Bone marrow (tissue), 2 donors: ENCODE measurements at regions not wholly inside any gene's neighbourhood (a gene's known extent, or its start where the extent isn't known, plus 50 kb on each side); places are given as distances from the start of the nearest gene placed in this dataset.

Source experiments
- DNase-seq, 2 donors: peaks; one replicate each; lab custom pipeline; 2025; lab: John Stamatoyannopoulos, UW

DNA sequence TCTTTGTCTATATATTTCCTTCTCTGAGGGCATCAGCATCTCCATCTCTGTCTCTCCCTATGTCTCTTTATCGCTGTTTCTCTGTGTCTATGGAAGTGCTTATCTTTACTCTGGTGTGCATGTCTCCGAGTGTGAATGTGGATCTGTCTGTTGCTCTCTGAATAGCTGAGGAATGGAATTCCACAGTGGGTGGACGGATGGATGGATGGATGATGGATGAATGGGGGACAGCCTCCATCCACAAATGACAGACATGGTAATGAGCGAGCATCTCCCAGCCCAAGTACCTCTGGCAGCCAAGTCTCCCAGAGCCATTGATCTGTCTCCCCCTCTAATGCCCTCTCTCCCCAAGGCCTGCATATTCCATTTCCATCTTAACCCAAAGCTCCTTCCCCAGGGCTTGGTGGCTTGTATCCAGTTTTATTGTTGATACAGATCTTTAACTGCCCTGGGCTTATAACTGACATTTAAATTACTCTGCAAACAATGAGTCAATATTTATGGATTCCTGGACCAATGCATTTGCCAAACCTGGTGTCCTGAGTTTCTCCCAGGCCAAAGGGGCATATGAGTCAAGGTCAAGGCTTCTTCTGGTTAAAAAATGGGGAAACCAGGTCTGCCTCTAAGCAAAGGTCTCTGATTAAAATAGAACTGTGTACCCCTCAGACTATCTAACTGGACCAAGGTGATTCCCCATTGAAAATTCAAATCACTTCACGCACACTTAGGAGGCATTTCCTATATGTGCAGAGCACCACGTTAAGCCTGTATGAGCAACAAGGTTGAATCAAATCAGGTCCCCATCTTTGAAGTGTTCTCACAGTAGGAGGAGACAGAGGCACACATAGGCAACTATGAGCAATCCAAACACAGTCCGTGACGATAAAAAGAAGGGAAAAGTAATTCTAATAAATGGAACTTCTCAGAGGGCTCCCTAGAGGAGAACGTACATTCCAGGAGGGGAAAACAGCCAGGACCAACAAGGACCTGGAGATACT lies 109.9 kb downstream of the TLE3 start:
- no peak for DNase-seq

- DNase-seq = no peak
Observed at GRCh38 chr15:69988541-69989225, 109.0 kb downstream of the TLE3 start.

DNA sequence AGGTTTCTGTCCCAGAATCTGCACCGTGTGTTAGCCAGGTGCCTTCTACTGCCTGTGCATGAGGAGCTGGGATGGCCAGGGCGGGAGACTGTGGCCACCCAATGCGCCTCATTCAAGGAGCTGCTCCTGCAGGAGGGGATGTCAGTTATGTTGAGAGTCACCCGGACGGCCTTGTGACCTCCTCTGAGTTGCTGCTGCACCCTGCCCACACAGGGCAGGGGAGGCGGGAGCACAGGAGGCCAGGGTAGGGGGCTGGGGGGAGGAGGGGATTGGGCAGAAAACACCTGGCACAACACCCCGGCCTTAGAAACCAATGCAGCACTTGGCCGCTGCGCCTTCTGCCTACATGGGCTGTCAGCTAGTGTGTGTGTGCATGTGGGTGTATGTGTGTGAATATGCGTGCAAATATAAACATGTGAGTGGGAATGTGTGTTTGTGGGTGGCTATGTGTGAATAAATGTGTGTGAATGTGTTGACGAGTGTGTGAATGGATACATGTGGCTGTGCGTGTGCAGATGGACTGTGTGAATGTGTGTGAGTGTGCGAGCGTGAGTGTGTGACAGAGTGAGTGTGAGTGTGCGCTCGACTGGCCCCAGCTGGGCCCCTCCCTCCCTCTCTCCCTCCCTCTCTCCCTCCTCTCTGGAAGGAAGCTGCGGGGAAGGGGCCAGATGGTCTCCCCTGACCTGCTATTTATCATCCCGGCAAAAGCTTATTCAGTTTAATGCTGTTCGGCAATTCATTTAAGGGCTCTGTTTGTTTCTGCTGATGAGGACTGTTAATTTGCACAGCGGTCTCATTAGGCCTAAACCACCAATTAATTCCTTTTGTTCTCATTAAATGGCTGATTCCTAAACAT lies 106.9 kb downstream of the TLE3 start:
- no peak for DNase-seq

GRCh38 chr15:69991551-69991980 lies 106.2 kb downstream of the TLE3 start:
- DNase-seq = no peak

GRCh38 chr15:69992348-69992747 lies 105.4 kb downstream of the TLE3 start:
- no peak for DNase-seq

DNA sequence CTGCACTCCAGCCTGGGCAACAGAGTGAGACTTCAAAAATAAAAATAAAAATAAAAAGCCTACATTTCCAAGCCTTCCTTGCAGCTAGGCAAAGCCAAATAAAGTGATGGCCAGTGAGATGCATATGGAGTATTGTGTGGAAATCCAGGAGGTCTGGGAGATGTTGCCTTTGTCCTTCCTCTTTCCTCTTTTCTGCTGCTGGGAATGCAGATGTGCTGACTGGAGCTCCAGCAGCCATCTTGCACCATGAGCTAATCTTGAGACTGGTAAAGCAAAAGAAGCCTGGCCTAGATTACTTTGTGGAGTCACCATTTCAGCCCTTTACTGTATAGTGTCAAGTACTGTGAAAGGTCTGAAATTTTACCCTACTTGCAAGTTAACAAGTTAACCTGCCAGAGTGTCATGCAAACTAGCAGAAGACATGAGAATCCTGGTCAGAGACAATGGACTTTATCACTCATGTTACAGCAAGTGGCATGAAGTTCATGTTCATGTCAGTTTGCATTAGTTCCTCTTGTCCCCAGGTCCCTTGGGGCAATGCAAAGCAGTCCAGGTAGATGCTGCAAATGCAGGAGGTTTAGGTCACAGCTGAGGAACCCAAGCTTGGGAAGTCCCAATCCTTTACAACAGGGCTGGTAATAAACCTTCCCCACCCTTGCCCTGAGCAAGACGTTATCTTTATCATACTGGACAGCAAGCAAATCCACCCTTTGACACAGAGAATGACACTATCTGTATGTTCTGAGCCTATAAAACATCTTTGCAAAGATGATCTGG lies 103.1 kb downstream of the TLE3 start:
- DNase-seq = no peak

DNA sequence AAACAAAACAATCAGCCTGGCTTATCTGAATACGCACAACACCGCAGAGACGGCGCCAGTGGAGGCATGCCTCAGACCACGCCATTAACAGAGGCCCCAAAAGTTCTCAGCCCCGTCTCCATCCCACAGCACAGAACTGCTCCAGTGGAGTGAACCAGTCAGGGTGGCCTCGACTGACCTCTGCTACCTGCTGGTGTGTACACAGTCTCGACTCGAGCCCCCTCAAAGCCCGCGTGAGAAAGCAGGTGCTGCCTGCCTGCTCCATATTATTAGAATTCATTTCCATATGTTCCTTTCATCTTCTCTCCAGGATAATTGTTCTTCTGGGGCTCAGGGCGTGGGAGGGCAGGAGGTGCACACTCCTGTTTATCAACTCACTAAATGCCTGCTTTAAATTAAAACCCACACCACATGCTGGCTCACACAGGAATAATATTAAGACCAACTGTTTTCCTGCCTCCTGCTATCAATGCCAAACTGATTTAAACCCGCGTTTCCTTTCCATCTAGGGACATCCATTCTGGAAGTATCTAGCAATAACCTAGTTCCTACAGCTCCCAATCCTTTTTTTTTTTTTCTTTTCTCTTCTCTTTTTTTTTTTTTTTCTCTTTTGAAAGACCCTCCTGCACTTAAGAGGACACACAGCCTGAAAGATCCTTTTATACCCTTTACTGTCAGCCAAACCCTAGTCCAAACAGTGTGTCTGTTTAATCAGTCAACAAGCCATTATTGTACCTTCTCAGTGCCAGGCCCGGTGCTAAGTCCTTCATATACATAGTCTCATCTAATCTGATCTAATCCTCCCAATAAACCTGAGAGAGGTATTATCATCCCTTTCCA lies 101.2 kb downstream of the TLE3 start:
- no peak for DNase-seq

- no peak for DNase-seq
Observed at GRCh38 chr15:69997161-69997485, 100.6 kb downstream of the TLE3 start.
